ENCODE measurements at regions not wholly inside any gene's neighbourhood (a gene's known extent, or its start where the extent isn't known, plus 50 kb on each side); places are given as distances from the start of the nearest gene placed in this dataset.

DNA sequence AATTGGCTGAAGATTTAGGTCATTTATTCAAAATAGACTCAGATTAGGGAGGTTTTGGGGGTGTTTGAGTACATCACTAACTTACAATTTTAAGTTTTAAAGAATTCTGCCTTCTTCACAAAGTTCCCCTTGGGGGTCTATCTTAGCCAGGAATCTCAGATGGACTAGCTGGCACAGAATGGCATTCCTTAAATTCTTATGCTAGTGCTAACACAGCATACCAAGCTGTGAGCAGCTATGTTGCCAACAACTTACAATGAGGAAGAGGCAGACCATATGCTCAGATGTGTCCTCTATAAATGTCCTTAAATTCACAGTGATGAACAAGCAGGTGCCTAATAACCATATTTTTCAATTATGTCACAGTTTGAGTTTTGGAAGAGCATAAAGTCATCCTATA, 60.9 kb upstream of the NPHP3 start:
- H3K27ac ChIP-seq (ENCODE audit: extremely low read depth, low read depth, low read length) = no peak overlapping the region
- H3K79me2 ChIP-seq (ENCODE audit: control insufficient read depth, insufficient read depth, low read length) = no peaks in the 10 kb centered on the region
- no peak for FAIRE-seq
- H3K27me3 ChIP-seq (ENCODE audit: control insufficient read depth in 2 of 2, insufficient read depth in 2 of 2, low read length in 2 of 2) = no peaks in the 10 kb centered on the region
- ChIA-PET CTCF (ENCODE audit: low intra/inter-chr PET ratio) (no interaction called here), POLR2A (no interaction called here)
- no peaks in the 10 kb centered on the region for H3K36me3 ChIP-seq (ENCODE audit: control insufficient read depth, insufficient read depth, low read length)
- no peak overlapping the region for H3K9ac ChIP-seq (ENCODE audit: insufficient read depth in 1 of 2, low read depth in 2 of 2, low read length in 2 of 2)
- no peak overlapping the region for H3K4me2 ChIP-seq (ENCODE audit: insufficient read depth, low read length)
- H3K4me3 ChIP-seq = no peak overlapping the region
- H2AFZ ChIP-seq (ENCODE audit: low read depth, low read length) = no peak overlapping the region
- intact Hi-C loops (cut with micrococcal nuclease) = no loop called here
- H4K20me1 ChIP-seq (replicated peaks; ENCODE audit: control insufficient read depth, insufficient read depth, low read length) = no peaks in the 10 kb centered on the region
- H3K9me3 ChIP-seq (replicated peaks; ENCODE audit: control insufficient read depth, insufficient read depth, low read depth, low read length) = no peaks in the 10 kb centered on the region
- TF ChIP-seq, protein P1, sequence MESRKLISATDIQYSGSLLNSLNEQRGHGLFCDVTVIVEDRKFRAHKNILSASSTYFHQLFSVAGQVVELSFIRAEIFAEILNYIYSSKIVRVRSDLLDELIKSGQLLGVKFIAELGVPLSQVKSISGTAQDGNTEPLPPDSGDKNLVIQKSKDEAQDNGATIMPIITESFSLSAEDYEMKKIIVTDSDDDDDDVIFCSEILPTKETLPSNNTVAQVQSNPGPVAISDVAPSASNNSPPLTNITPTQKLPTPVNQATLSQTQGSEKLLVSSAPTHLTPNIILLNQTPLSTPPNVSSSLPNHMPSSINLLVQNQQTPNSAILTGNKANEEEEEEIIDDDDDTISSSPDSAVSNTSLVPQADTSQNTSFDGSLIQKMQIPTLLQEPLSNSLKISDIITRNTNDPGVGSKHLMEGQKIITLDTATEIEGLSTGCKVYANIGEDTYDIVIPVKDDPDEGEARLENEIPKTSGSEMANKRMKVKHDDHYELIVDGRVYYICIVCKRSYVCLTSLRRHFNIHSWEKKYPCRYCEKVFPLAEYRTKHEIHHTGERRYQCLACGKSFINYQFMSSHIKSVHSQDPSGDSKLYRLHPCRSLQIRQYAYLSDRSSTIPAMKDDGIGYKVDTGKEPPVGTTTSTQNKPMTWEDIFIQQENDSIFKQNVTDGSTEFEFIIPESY (CRISPR knock-in tag; IDR thresholded peaks at IDR 0.05) = no peak
- TF ChIP-seq SMARCC2 (IDR thresholded peaks at IDR 0.05; ENCODE audit: low read depth) (no peak), KHSRP (IDR thresholded peaks at IDR 0.05) (no peak), STAT5A (IDR thresholded peaks at IDR 0.05; ENCODE audit: borderline replicate concordance, low read length) (no peak), SMAD2 (IDR thresholded peaks at IDR 0.05; ENCODE audit: low read depth, low read length) (no peak), ERF (CRISPR knock-in tag; IDR thresholded peaks at IDR 0.05) (no peak), TFAM (CRISPR knock-in tag; conservative IDR thresholded peaks at IDR 0.05) (no peak), PHF8 (IDR thresholded peaks at IDR 0.05; ENCODE audit: borderline replicate concordance, low read length) (no peak), ZBTB5 (IDR thresholded peaks at IDR 0.05) (no peak), HCFC1 (IDR thresholded peaks at IDR 0.05; ENCODE audit: low read depth, low read length) (no peak), XRCC3 (IDR thresholded peaks at IDR 0.05) (no peak), KLF13 (tag; IDR thresholded peaks at IDR 0.05; ENCODE audit: borderline replicate concordance, low read depth) (no peak), SOX6 (IDR thresholded peaks at IDR 0.05) (no peak), ZKSCAN1 (IDR thresholded peaks at IDR 0.05; ENCODE audit: low read depth, low read length) (no peak), SMARCA5 (IDR thresholded peaks at IDR 0.05) (no peak)
- TF ChIP-seq, protein P2, sequence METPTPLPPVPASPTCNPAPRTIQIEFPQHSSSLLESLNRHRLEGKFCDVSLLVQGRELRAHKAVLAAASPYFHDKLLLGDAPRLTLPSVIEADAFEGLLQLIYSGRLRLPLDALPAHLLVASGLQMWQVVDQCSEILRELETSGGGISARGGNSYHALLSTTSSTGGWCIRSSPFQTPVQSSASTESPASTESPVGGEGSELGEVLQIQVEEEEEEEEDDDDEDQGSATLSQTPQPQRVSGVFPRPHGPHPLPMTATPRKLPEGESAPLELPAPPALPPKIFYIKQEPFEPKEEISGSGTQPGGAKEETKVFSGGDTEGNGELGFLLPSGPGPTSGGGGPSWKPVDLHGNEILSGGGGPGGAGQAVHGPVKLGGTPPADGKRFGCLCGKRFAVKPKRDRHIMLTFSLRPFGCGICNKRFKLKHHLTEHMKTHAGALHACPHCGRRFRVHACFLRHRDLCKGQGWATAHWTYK (CRISPR knock-in tag; IDR thresholded peaks at IDR 0.05) = no peak
- H3K9me1 ChIP-seq (ENCODE audit: control insufficient read depth, insufficient read depth, low read length) = no peaks in the 10 kb centered on the region
- H3K4me1 ChIP-seq (replicated peaks in 1 of 2; ENCODE audit: control insufficient read depth in 2 of 2, insufficient read depth in 2 of 2, low read length in 2 of 2) = no peaks in the 10 kb centered on the region; a peak in 3 of 5 replicates
- DNase-seq (ENCODE audit: extremely low read depth in 1 of 4, low spot score in 3 of 4) = no peak
- no peak for ATAC-seq
- in situ Hi-C loops (cut with MboI) = no loop called here
- no TSS peak for BruUV-seq (replicated peaks)
